Esophagus squamous epithelium (tissue), 5 donors: ENCODE measurements at regions not wholly inside any gene's neighbourhood (a gene's known extent, or its start where the extent isn't known, plus 50 kb on each side); places are given as distances from the start of the nearest gene placed in this dataset.
A peak's percentile ranks its signal among the peaks of the same experiment; 100 is the strongest.

Experiments
- DNase-seq: peaks from one replicate; lab custom pipeline; 2025; lab: John Stamatoyannopoulos, UW
- H3K27ac ChIP-seq, 4 donors: fragments of 200-600 bp; sonication (generic); one replicate each; pipeline ENCODE4 v1.5.1; 2016 to 2019; ENCODE audit warnings: mild to moderate bottlenecking in 1 of 4
- H3K27me3 ChIP-seq, 4 donors: fragments of 200-600 bp; sonication (generic); 1 replicate in 3 of 4; 2 replicates in 1 of 4; pipeline versions ENCODE4 v1.5.1 to v1.6.0; 2017 to 2021; ENCODE audit warnings: antibody characterized with exemption in 1 of 4
- H3K36me3 ChIP-seq, 3 donors: fragments of 200-600 bp; sonication (generic); one replicate each; pipeline ENCODE4 v1.5.1; 2016 to 2019
- H3K4me1 ChIP-seq, 3 donors: fragments of 200-600 bp; sonication (generic); one replicate each; pipeline ENCODE4 v1.5.1; 2017 to 2019
- H3K4me3 ChIP-seq, 4 donors: fragments of 200-600 bp; sonication (generic); 1 replicate in 3 of 4; 2 replicates in 1 of 4; pipeline ENCODE4 v1.5.1; 2016 to 2019; ENCODE audit warnings: mild to moderate bottlenecking in 2 of 4, moderate library complexity in 1 of 4
- H3K9me3 ChIP-seq, 3 donors: fragments of 200-600 bp; sonication (generic); one replicate each; pipeline ENCODE4 v1.5.1; 2016 to 2019
- POLR2A ChIP-seq, 4 donors: fragments of 450-650 bp; IDR thresholded peaks; one replicate each; pipeline ENCODE4 v1.6.1; 2017; ENCODE audit warnings: antibody characterized with exemption in 4 of 4, mild to moderate bottlenecking in 4 of 4, moderate library complexity in 3 of 4
- whole genome bisulfite sequencing, 2 donors: methylation state at CpG; one replicate each; pipeline ENCODE4 v1.1.5; 2018; 5-methylcytosine and 5-hydroxymethylcytosine counted together
- intact Hi-C: fragments of 100-400 bp; cut with DNase I; formaldehyde crosslinking; loops from one replicate; pipeline ENCODE4 v1.15.0; 2022
- TF ChIP-seq, protein P1 (sequence below), 6 experiments: fragments of 450-650 bp in 4 of 6; fragments of 200-600 bp in 2 of 6; sonication (generic) in 2 of 6; IDR thresholded peaks; one replicate each; pipeline ENCODE4 v1.5.1; 2016 to 2019; ENCODE audit warnings: antibody characterized with exemption in 6 of 6, mild to moderate bottlenecking in 4 of 6, moderate library complexity in 4 of 6
- donor health status: DM: yes; HTN: yes; CAD: no.

DNA sequence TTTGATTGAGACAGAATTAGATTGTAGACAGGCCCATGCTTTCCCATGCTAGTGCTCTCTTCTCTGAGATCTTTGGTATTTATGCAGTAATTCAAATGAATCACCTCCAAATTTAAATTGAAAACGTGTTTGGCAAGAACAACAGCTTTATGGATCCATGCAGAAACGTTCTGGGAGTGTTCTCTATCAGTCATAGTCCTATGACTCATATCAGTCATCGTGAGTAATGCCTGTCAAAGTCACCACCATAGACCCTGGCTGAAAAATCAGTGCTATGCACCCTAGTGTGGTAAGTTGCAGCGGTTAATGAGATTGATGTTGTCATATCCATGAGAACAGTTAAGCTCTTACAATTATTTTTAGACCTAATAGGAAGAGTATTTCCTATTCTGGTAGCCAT lies 90.1 kb upstream of the FOXG1 start:
- TF ChIP-seq, protein P1, sequence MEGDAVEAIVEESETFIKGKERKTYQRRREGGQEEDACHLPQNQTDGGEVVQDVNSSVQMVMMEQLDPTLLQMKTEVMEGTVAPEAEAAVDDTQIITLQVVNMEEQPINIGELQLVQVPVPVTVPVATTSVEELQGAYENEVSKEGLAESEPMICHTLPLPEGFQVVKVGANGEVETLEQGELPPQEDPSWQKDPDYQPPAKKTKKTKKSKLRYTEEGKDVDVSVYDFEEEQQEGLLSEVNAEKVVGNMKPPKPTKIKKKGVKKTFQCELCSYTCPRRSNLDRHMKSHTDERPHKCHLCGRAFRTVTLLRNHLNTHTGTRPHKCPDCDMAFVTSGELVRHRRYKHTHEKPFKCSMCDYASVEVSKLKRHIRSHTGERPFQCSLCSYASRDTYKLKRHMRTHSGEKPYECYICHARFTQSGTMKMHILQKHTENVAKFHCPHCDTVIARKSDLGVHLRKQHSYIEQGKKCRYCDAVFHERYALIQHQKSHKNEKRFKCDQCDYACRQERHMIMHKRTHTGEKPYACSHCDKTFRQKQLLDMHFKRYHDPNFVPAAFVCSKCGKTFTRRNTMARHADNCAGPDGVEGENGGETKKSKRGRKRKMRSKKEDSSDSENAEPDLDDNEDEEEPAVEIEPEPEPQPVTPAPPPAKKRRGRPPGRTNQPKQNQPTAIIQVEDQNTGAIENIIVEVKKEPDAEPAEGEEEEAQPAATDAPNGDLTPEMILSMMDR (IDR thresholded peaks at IDR 0.05), result peak in 1 of 6 experiments; percentile 23
- no peak for TF ChIP-seq POLR2A (IDR thresholded peaks at IDR 0.05)
- no peak for DNase-seq
- intact Hi-C loops, result no loop called here
- no peaks in the 10 kb centered on the region for H3K27me3 ChIP-seq
- peaks cover 0 to 10% (median 0%) of the 10 kb centered on the region in 3 donors for H3K4me1 ChIP-seq
- H3K4me3 ChIP-seq, result no peak overlapping the region
- no peaks in the 10 kb centered on the region for H3K9me3 ChIP-seq
- no peaks in the 10 kb centered on the region for H3K36me3 ChIP-seq
- 9 to 29% methylated on average over 4 of the region's 4 CpGs for WGBS, 2 donors
- peak overlapping the region in 1 of 4 donors; percentile 28 for H3K27ac ChIP-seq

DNA sequence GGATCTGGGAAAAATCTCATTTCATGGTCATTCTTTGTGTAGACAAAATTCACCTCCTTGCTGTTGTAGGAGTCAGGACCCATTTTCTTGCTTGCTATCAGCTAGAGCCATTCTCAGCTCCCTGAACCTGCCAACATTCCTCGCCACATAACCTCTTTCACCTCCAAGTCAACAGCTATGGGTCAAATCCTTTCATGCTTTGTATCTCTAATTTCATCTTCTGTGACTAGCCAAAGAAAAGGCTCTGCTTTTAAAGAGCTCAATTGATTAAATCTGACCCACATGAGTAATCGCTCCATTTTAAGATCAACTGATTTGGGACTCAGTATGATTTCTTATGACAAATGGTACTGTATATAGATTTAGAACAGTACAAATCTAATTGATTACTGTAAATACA lies 89.2 kb upstream of the FOXG1 start:
- H3K27me3 ChIP-seq, result no peaks in the 10 kb centered on the region
- WGBS, 2 donors, result 73 to 82% methylated on average over 2 of the region's 2 CpGs
- DNase-seq, result no peak
- H3K4me1 ChIP-seq, result peaks cover 0 to 10% (median 0%) of the 10 kb centered on the region in 3 donors
- intact Hi-C loops, result no loop called here
- H3K27ac ChIP-seq, result peak overlapping the region in 1 of 4 donors; percentile 28
- H3K4me3 ChIP-seq, result no peak overlapping the region
- no peaks in the 10 kb centered on the region for H3K9me3 ChIP-seq
- no peaks in the 10 kb centered on the region for H3K36me3 ChIP-seq
- no peak for TF ChIP-seq POLR2A (IDR thresholded peaks at IDR 0.05)
- TF ChIP-seq, protein P1 (IDR thresholded peaks at IDR 0.05), result no peak

DNA sequence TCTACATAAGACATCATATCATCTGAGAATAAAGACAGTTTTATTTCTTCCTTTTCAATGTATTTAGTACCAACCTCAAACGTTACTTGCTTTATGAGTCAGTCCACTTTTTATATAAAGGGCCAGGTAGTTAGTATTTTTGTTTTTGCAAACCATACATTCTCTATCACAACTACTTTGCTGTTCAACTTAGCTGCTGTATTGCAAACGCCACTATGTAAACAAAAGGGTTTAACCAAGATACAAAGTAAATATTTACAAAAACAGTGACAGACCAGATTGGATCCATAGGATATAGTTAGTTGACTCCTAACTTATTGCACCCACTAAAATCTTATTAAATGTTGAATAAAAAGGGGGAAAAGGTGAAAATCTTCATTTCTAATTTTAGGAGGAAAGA lies 87.7 kb upstream of the FOXG1 start:
- Histone ChIP-seq H3K9me3 (no peaks in the 10 kb centered on the region), H3K27ac (no peak overlapping the region), H3K4me1 (peaks cover 0 to 10% (median 0%) of the 10 kb centered on the region in 3 donors), H3K4me3 (no peak overlapping the region), H3K27me3 (no peaks in the 10 kb centered on the region), H3K36me3 (no peaks in the 10 kb centered on the region)
- no peak for DNase-seq
- 13 to 16% methylated on average over 2 of the region's 2 CpGs for WGBS, 2 donors
- no peak for TF ChIP-seq POLR2A (IDR thresholded peaks at IDR 0.05)
- TF ChIP-seq, protein P1 (IDR thresholded peaks at IDR 0.05), result no peak
- intact Hi-C loops, result no loop called here

DNA sequence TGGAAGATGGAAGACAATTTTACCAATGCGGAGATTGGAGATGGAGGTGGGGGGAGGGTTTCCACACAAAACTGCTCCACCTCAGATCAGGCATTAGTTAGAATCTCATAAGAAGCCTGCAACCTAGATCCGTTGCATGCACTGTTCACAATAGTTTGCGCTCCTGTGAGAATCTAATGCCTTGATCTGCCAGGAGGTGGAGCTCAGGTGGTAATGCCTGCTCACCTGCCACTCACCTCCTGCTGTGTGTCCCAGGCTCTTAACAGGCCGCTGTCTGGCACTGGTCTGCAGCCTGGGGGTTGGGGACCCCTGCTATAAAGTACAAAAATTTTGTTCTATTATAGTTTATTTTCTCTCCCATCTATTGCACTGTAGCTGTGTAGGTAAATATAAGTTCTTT lies 84.9 kb upstream of the FOXG1 start:
- WGBS, 2 donors, result 45 to 59% methylated on average over 3 to 4 of the region's 4 CpGs
- Histone ChIP-seq H3K4me1 (peaks cover 0 to 9% (median 0%) of the 10 kb centered on the region in 3 donors), H3K9me3 (no peaks in the 10 kb centered on the region), H3K36me3 (no peaks in the 10 kb centered on the region), H3K4me3 (no peak overlapping the region), H3K27ac (no peak overlapping the region), H3K27me3 (no peaks in the 10 kb centered on the region)
- TF ChIP-seq, protein P1 (IDR thresholded peaks at IDR 0.05), result peak in 1 of 6 experiments; percentile 34
- no peak for TF ChIP-seq POLR2A (IDR thresholded peaks at IDR 0.05)
- intact Hi-C loops, result no loop called here
- DNase-seq, result no peak

DNA sequence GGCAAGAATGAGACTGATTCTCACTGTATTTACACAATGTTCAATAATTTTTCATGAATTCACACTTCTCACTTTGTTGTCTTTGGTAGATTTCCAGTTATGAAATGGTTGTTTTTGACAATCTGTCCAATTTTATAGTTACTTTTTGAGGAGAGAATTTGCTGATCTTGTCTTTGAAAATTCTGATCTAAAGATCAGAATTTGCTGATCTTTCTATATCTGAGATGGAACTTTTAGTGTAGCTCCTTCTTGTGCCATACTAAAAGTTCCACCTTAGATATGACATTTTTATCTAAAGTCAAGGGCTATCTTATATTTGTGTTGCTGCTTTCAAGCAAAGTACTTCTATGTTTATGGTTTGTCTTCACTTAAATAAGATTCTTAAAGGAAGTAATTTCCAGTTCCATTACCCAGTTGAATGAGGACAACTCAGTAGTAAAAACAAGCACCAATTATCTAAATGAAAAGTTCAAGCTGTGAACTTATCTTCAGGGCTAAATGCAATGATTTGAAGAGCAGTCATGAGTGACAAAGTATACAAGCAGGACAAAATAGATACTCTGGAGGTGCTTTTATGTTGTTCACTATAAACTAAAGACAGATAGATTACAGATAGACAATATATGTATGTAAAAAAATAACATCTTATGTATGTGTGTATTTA lies 76.4 kb upstream of the FOXG1 start:
- H3K27me3 ChIP-seq, result no peaks in the 10 kb centered on the region
- no peak for DNase-seq
- H3K27ac ChIP-seq, result no peak overlapping the region
- no peaks in the 10 kb centered on the region for H3K9me3 ChIP-seq
- TF ChIP-seq, protein P1 (IDR thresholded peaks at IDR 0.05), result no peak
- TF ChIP-seq POLR2A (IDR thresholded peaks at IDR 0.05), result no peak
- H3K4me1 ChIP-seq, result no peaks in the 10 kb centered on the region
- no peaks in the 10 kb centered on the region for H3K36me3 ChIP-seq
- intact Hi-C loops, result no loop called here
- H3K4me3 ChIP-seq, result no peak overlapping the region
